GM18508 (cell line): ENCODE measurements at regions not wholly inside any gene's neighbourhood (a gene's known extent, or its start where the extent isn't known, plus 50 kb on each side); places are given as distances from the start of the nearest gene placed in this dataset.
A peak's percentile ranks its signal among the peaks of the same experiment; 100 is the strongest.
"Not testable (repeated sequence)": the region's sequence is repeated elsewhere in the genome, so short reads cannot be mapped to it uniquely, and the experiment has no call there.

Experiments used
- ATAC-seq: cut with Tn5 transposase; IDR thresholded peaks from one replicate; pipeline ENCODE4 v1.9.1; 2021; ENCODE audit warnings: moderate number of reproducible peaks; ENCODE audit not compliant: insufficient read depth, unreplicated experiment

DNA sequence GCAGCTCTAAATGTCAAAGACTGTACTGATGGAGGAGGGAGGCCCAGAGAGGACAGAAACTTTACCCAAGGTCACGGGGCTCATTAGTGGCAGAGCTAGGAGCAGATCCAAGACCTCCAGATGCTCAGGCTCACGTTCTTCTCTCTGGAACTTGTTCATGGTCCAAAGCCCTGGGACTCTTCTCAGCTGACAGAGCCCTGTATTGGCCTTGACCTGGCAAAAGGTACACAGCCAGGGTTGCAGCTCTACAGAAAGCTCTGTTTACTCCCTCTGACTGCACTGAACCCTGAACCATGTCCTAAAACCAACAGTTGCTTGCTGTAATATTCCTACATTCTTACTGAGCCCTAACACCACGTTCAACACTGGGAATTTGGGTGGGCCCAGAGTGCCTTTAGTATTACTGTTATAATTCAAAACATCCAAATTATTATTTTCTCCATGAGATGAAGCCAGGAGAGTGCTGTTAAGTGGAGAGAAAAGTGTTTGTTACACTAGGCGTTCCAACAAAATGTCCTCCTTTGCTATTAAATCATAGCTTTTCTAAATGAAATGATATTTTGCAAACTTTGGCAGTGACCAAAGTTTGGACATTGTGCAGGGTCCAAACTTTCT lies 602.4 kb upstream of the CLINT1 start:
- ATAC-seq = no peak

DNA sequence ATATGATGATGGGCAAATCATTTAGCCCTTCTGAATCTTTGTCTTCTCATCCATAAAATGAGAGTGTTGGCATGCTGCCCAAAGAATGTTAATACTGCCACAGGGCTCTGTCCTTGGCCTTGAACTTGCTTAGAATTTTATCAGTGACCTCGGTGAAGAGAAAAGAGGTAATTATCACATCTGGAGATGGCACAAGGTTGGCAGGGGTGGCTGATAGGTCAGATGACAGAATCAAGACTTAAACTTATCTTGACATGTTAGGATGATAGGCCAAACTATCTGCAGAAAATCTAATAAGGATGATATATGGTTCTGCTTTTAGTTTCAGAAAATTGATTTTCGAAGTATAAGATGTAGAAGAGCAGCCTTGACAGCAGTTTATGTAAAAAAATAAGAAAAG lies 599.1 kb upstream of the CLINT1 start:
- no peak for ATAC-seq

DNA sequence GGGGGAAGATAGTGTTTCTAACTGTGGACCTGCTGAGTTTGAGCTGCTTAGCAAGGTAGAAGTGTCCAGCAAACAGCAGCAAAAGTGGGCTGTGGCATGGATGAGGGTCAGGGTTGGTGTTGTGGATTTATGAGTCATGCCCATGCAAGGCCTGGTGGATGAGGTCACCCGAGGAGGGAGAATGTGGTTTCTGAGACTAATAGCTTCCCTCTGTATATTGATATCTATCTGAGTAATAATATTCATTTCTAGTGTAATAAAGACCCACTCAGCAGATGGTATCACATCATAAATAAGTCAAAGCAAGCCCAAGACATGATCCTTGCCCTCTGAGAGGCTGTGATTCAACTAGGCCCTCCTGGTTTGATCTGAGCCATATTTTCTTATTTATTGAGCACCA lies 597.8 kb upstream of the CLINT1 start:
- peak; percentile 76 for ATAC-seq

DNA sequence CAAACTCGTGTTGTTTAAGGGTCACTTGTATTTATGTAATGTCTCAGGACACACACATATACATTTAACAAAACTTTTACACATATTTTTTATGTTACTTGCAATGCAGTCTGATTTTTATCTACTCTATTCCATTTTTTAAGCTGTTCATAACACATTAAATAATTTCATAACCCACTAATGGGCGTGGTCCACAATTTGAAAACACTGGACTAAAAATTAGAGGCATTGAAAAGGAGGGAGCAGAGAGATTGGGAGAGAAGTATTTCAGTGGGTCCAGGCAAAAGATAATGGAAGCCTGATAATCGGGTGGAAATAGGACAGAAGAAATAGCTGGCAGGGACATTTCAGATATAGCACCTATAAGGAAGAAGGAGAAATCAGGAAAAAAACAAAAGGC lies 597.3 kb upstream of the CLINT1 start:
- ATAC-seq = no peak

DNA sequence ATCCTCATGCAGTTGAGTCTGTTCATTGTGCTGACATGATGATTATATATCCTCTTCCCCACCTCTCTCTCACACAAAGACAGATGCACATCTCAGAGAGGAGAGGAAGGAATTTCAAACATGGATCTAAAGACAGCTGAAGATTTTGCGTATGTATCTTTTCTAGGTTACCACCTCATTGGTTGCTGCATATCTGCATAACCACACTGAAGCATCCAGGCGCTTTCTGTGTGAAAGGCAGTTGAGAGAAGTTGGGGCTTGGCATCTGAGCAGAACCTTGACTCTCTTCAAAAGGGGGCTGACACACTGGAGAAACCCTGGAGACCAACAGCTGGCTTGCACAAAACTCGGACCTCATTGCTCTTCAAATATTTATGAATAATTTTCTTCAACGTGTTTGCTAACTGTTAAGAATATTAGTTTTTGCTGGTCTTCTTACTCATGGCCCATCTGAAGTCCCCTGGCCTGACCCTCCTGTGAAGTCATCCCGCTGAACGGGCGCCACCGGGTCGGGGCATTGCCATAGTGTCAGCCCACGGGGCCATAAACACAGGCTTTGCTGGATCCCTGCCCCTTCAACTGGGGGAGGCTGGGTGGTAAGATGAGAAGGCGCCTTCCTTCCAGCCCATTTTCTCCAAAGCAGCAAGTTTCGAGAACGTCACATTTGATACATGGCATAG lies 593.2 kb upstream of the CLINT1 start:
- ATAC-seq = no peak

DNA sequence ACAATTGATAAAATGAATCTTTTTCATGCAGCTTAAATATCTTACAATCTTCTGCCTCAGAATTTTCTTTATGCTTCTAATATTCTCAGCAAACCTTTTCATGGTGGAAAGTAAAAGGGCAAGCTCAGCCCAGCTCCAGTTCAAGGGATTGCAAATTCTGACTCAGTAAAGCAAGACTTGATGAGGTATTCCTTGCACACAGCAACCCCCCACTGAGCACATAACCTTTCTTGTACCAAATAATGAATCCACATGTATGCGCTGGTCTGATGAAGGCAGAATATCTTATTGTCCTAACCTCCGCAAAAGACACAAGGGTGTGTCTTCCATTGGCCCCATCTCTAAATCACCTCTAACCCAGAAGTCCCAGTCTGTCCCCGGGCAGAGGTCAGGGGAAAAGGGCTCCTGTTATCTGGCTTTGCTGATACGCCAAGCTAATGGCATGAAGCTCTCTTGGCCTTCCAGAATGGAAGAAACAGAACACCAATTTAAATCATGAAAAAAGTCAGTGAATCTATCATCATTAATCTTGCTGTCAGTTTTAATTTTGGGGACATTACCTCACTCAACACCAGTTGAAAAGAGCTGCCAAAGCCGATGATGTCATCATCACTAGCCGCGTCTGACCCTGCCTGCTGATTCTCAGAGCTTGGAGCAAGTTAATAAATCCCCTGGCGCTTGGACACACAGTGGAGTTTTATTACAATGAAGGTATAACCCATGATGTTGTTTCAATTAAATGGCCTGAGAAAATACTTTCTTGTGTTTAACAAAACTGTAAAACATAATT lies 592.5 kb upstream of the CLINT1 start:
- ATAC-seq = no peak

DNA sequence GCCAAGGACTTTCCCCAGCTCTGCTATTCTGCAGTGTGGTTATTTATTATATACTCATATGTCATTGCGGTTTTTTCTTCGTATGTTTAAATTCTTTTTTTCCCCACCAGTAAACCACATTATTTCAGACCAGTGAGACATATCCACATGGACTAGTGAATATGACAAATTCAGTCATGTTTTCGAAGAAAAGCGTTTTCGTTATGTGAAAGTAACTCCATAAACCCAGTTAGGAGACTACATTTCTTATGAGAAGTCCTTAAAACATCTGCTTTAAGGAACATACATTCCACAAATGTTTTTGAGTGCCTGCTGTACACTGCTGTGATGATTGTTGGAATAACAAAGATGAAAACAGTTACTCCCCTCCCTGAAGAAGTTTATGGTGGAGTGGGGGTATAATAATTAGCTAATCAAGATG lies 591.8 kb upstream of the CLINT1 start:
- ATAC-seq = no peak

DNA sequence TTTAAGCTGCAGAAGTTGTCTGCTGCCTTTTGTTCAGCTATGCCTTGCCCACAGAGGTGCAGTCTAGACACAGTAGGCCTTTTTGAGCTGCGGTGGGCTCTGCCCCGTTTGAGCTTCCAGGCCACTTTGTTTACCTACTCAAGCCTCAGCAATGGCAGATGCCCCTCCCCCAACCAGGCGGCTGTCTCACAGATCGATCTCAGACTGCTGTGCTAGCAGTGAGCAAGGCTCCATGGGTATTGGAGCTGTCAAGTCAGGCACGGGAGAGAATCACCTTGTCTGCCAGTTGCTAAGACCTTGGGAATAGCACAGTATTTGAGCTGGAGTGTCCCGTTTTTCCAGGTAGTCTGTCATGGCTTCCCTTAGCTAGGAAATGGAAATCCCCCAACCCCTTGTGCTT lies 587.8 kb upstream of the CLINT1 start:
- ATAC-seq = not testable (repeated sequence)

DNA sequence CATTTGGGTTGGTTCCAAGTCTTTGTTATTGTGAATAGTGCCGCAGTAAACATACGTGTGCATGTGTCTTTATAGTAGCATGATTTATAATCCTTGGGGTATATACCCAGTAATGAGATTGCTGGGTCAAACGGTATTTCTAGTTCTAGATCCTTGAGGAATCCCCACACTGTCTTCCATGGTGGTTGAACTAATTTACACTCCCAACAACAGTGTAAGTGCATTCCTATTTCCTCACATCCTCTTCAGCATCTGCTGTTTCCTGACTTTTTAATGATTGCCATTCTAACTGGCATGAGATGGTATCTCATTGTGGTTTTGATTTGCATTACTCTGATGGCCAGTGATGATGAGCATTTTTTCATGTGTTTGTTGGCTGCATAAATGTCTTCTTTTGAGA lies 580.3 kb upstream of the CLINT1 start:
- not testable (repeated sequence) for ATAC-seq

DNA sequence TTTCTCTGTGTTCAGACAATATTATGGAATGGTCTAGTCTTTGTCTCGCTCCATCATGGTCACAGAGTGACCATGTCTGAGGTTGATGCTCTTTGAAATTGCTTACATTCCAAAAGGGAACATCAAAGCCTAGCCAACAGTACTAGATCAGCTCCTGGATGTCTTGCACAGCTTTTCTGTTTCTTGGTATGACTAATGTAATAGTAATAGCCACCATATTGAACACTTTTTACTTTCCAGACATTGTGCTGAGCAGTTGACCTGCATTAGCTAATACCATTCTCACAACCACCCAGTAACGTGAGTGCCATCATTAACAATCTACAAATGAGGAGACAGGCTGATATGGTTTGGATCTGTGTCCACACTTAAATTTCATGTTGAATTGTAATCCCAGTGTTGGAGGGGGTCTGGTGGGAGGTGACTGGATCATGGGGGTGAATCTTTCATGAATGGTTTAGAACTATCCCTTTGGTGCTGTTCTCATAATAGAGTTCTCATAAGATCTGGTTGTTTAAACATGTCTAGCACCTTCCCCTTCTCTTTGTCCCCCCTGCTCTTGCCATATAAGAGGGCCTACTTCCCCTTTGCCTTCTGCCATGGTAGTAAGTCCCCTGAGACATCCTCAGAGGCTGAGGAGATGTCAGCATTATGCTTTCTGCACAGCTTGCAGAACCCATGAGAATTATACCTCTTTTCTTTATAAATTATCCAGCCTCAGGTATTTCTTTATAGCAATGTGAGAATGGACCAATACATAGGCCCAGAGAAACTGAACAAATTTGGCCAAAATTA lies 577.5 kb upstream of the CLINT1 start:
- ATAC-seq = no peak

DNA sequence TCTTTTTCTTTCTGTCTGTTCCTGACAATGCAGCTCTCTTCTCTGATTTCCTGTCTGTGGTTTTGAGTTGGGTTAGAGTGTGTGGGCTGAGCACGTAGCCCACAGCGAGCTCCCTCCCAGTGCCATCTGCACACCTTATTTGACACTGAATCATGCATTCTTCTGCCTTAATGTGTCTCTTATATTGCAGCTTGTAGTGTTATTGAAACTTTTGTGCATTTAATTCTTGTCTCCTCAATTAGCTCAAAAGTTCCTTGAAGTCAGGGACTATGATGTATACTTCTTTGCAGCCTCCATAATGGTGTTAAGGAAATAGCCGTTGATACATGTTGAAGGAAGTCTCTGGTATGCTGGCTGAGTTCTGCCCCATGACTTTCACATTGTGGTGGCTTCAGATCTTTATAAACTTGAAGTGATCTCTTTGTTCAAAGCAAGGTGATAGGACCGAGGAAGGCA lies 576.2 kb upstream of the CLINT1 start:
- ATAC-seq = peak; percentile 53

DNA sequence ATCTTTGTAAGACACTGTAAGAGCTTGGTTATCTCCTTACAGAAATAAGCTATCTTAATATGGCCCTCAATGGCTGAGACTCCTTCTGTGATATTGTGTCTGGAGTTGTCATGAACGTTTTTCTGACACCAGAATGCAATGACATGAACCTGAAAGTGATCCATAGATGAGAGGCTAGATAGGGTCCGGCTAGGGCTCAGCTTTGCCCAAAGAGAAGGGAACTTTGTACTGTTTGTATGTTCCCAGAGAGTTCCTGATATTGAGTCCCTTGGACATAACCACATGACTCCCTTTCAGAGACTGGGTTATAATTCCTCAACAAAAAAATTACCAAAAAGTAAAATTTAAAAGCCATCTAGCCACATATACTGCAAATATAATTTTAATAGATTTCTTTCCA lies 575.8 kb upstream of the CLINT1 start:
- no peak for ATAC-seq

DNA sequence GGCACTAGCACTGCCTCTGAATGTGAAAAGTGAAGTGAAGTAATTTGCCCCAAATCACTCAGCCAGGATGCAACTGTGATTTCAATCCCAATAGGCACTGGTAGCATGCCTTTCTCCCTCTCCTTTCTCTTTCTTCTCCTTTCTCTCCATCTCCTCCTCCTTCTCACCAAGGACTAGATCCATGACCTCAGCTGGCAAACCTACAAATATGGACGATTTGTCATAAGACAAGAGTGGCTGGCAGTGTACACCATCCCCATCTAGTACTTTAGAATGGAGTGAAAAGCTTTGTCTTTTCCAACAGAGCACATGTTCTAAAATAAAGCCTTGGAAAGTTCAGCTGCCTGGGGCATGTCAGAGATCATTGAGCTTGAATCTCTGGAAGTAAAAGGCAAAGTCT lies 574.7 kb upstream of the CLINT1 start:
- ATAC-seq = no peak

DNA sequence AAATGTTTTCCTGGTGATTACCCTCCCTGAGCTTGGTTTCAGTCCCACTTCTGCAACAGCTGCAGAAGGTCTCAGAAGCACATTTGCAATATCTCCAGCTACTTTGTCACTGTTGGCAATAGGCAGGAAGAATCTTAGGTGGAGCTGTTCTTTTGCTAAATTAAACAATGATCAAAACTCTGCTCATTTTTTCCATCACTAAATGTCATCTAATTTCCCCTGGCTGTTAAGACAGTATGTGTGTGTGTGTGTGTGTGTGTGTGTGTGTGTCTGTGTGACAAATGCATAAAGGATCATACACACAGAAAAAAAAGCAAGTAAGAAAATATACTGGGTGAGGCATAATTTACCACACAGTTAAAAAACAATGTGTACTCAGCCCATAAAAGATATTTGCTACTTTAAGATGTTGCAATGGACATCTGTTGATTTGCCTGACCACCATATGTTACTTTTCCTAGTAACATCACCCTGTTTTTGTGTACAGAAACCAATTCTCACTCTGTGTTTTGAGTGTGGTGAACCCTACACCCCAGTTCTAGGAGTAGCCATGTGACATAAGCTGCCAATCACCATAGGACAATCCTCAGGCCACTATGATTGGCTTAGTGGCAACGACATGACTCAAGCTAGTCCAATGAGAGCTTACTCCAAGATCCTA lies 572.6 kb upstream of the CLINT1 start:
- no peak for ATAC-seq

DNA sequence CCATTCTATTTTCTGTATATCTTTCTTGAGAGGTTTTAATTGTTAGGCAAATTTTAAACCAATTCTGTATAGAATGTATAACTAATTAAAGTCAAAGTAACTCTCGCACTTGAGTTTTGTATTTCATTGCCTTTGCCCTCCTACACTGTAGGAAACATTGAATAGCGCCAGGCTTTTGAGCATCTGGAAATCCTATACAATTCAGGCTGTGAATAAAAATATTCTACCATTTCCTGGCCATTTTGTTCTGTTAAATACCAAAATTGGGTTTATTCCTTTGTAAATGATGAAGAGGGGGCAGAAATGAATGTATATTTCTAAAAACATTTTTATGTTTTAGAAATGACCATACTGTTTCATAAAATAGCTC lies 571.8 kb upstream of the CLINT1 start:
- no peak for ATAC-seq

DNA sequence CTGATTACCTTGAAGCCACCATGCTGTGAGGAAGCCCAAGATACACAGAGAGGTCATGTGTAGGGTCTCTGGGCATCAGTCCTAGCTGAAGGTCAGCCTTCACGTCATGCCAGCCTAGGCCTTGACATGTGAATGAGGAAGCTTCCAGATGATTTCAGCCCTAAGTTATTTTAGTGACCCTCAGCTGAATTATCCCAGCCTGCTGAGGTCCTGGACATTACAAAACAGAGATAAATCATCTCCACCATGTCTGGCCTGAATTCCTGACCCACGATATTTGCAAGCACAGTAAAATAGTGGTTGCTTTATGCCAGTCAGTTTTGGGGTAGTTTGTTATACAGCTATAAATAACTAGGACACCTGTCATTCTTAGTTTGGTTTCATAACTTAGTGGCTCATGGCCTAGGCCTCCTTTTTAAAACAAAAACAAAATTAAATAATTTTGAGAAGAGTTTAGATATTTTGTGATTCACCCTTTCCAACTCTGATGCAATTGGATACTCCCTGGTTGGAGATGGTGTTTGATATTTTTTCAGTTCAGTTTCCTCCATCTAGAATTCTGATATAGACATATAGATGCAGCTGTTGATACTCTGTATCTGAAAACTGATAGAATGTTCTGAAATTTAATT lies 571.3 kb upstream of the CLINT1 start:
- no peak for ATAC-seq

DNA sequence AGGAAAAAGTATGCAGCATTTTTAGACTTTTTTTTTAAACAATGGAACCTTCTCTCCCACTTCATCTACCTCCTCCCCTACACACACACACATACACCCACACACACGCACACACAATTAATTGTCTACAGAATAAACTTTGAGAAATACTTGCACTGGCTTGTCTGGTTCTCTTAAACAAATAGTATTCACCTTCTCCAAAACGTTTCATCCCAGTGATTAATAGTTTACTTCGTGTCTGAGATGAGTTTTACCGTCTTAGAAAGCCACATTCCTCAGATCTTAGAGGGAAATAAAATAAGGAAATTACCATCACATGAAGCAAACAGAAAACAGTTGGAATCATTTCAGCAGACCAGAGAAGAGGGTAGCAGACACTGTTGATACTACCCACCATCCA lies 570.6 kb upstream of the CLINT1 start:
- ATAC-seq = no peak

DNA sequence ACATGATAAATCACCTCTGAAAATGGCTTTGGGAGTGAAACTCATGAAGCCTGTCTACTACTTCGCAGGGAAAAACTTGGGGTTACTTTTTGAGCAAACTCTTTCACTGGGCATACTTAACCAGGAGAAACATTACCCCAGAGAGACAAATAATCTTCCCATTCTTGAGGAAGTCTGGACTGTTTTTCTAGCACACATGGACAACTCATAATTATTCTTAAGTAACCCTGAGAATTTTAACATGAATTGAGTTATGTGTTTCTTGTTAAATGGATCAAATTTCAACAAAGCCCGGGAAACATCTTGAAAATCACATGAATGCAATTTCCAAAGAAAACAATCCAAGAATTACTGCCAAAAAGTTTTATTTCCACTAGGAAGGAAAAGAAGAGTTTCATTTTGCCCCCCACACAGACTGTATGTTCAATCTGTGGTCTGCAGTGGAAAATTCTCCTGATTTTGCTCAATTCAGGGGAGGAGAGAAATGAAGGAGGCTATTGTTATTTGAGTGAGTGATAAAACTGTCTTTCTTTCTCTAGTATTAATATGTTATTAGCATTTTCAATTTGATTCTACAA lies 564.8 kb upstream of the CLINT1 start:
- no peak for ATAC-seq
